Endodermal cell (in vitro differentiated cells): ENCODE measurements at regions not wholly inside any gene's neighbourhood (a gene's known extent, or its start where the extent isn't known, plus 50 kb on each side); places are given as distances from the start of the nearest gene placed in this dataset.
"Not testable (repeated sequence)": the region's sequence is repeated elsewhere in the genome, so short reads cannot be mapped to it uniquely, and the experiment has no call there.

Experiments used
- DNase-seq: peaks from one replicate; pipeline ENCODE4 v3.0.0-alpha.2; 2017
- H3K27ac ChIP-seq: 2 replicates; pipeline ENCODE4 v1.5.1; 2013; ENCODE audit warnings: mild to moderate bottlenecking, low read depth, low read length, moderate library complexity
- H3K27me3 ChIP-seq: 2 replicates; pipeline ENCODE4 v1.6.1; 2013; ENCODE audit warnings: mild to moderate bottlenecking, low read length, moderate library complexity; ENCODE audit not compliant: insufficient read depth, control insufficient read depth, poor library complexity, severe bottlenecking
- H3K36me3 ChIP-seq: 2 replicates; pipeline ENCODE4 v1.7.0; 2013; ENCODE audit warnings: mild to moderate bottlenecking, low read length, moderate library complexity; ENCODE audit not compliant: control insufficient read depth, insufficient read depth
- H3K4me1 ChIP-seq: one replicate; pipeline ENCODE4 v1.7.0; 2013; ENCODE audit warnings: low read length; ENCODE audit not compliant: control insufficient read depth, insufficient read depth
- H3K4me3 ChIP-seq: 2 replicates; pipeline ENCODE4 v1.5.1; 2013; ENCODE audit warnings: mild to moderate bottlenecking, low read length, moderate library complexity
- H3K9ac ChIP-seq: 2 replicates; pipeline ENCODE4 v1.6.1; 2013; ENCODE audit warnings: mild to moderate bottlenecking, low read length, moderate library complexity; ENCODE audit not compliant: poor library complexity, severe bottlenecking; ENCODE audit errors: extremely low read depth
- H3K9me3 ChIP-seq: 2 replicates; pipeline ENCODE4 v1.6.1; 2013; ENCODE audit warnings: mild to moderate bottlenecking, low read length, moderate library complexity; ENCODE audit not compliant: control insufficient read depth
- H3K27ac Mint-ChIP-seq: 2 replicates; pipeline ENCODE4 v1.8.0; 2020; ENCODE audit warnings: mixed read lengths
- H3K27me3 Mint-ChIP-seq: 2 replicates; pipeline ENCODE4 v1.8.0; 2021; ENCODE audit warnings: mild to moderate bottlenecking, mixed read lengths; ENCODE audit not compliant: insufficient read depth
- H3K36me3 Mint-ChIP-seq: 2 replicates; pipeline ENCODE4 v1.8.0; 2020; ENCODE audit warnings: low read depth, mixed read lengths
- H3K4me1 Mint-ChIP-seq: 2 replicates; pipeline ENCODE4 v1.8.0; 2020; ENCODE audit warnings: mixed read lengths
- H3K4me3 Mint-ChIP-seq: 2 replicates; pipeline ENCODE4 v1.8.0; 2020; ENCODE audit warnings: mild to moderate bottlenecking, moderate library complexity, mixed read lengths
- H3K9me3 Mint-ChIP-seq: 2 replicates; pipeline ENCODE4 v1.8.0; 2020; ENCODE audit warnings: mild to moderate bottlenecking, mixed read lengths
- WGBS, 2 experiments: methylation state at CpG; one replicate each; pipeline versions ENCODE4 v1.1.5 to v1.1.7; 2013; ENCODE audit warnings: missing lambda C conversion rate in 2 of 2, mixed read lengths in 1 of 2; ENCODE audit not compliant: insufficient coverage in 1 of 2, insufficient read length in 1 of 2; 5-methylcytosine and 5-hydroxymethylcytosine counted together
- TF ChIP-seq, protein P1 (sequence below): fragments of 200-600 bp; sonication (generic); conservative IDR thresholded peaks from 2 replicates; pipeline ENCODE4 v1.5.0; 2021; ENCODE audit warnings: antibody characterized with exemption, mild to moderate bottlenecking

DNA sequence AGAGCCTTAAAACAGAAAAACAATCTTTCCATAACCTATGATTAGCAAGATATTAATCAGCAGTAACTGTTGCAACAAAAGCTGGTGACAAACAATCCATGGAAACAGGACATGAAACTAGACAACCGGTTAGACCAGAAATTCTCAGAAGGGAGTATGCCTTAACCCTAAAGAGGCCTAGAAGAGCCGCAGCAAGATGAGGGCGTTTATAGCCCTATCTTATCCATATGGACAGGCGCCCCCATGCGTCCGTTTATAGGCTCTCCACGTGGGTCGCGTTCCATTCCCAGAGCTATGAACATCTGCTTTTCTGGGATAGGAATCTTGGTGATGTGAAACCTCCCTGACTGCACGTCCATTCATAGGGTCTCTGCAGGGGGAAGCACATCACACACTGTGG is 1662.7 kb upstream of the PABPC4L start:
- H3K36me3 ChIP-seq, H3K4me3 ChIP-seq, H3K4me3 Mint-ChIP-seq, H3K27me3 Mint-ChIP-seq, H3K9ac ChIP-seq, H3K27ac Mint-ChIP-seq, H3K36me3 Mint-ChIP-seq, H3K9me3 Mint-ChIP-seq, H3K27me3 ChIP-seq, H3K4me1 Mint-ChIP-seq, H3K9me3 ChIP-seq, H3K4me1 ChIP-seq, H3K27ac ChIP-seq: not testable (repeated sequence)
- TF ChIP-seq, protein P1, sequence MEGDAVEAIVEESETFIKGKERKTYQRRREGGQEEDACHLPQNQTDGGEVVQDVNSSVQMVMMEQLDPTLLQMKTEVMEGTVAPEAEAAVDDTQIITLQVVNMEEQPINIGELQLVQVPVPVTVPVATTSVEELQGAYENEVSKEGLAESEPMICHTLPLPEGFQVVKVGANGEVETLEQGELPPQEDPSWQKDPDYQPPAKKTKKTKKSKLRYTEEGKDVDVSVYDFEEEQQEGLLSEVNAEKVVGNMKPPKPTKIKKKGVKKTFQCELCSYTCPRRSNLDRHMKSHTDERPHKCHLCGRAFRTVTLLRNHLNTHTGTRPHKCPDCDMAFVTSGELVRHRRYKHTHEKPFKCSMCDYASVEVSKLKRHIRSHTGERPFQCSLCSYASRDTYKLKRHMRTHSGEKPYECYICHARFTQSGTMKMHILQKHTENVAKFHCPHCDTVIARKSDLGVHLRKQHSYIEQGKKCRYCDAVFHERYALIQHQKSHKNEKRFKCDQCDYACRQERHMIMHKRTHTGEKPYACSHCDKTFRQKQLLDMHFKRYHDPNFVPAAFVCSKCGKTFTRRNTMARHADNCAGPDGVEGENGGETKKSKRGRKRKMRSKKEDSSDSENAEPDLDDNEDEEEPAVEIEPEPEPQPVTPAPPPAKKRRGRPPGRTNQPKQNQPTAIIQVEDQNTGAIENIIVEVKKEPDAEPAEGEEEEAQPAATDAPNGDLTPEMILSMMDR = peak; percentile 80
- DNase-seq = peak; percentile 87
- WGBS, 2 experiments = 44 to 62% methylated on average over 5 to 10 of the region's 10 CpGs

DNA sequence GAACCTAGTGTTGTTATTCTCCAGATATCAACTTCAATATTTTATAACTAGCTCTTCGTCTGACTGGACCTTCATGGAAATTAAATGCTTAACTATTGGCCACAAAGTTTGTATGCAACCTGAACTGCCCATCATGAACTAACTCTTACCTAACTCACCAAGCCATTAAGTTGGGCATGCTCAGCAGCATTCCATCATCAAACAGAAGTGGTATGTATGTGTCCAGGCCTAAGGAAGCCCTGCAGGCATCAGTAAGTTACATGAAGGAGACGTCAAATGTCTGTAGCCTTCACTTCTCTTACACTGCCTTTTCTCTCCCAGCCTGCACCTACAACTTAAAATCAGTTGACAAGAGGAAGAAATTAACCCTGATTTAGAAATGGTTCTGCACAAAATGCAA is 1639.2 kb upstream of the PABPC4L start:
- H3K27ac ChIP-seq = no peak overlapping the region
- no peaks in the 10 kb centered on the region for H3K9me3 Mint-ChIP-seq
- peaks cover 18% of the 10 kb centered on the region for H3K27me3 Mint-ChIP-seq
- H3K4me3 Mint-ChIP-seq = no peak overlapping the region
- 93 to 100% methylated on average over 1 to 2 of the region's 2 CpGs for WGBS, 2 experiments
- H3K9ac ChIP-seq = no peak overlapping the region
- DNase-seq = no peak
- H3K9me3 ChIP-seq = no peaks in the 10 kb centered on the region
- no peak overlapping the region for H3K4me3 ChIP-seq
- peaks cover 4% of the 10 kb centered on the region for H3K4me1 ChIP-seq
- H3K27ac Mint-ChIP-seq = no peak overlapping the region
- H3K4me1 Mint-ChIP-seq = peaks cover 21% of the 10 kb centered on the region
- H3K27me3 ChIP-seq = peaks cover 47% of the 10 kb centered on the region
- no peaks in the 10 kb centered on the region for H3K36me3 Mint-ChIP-seq
- TF ChIP-seq, protein P1 = no peak
- no peaks in the 10 kb centered on the region for H3K36me3 ChIP-seq

DNA sequence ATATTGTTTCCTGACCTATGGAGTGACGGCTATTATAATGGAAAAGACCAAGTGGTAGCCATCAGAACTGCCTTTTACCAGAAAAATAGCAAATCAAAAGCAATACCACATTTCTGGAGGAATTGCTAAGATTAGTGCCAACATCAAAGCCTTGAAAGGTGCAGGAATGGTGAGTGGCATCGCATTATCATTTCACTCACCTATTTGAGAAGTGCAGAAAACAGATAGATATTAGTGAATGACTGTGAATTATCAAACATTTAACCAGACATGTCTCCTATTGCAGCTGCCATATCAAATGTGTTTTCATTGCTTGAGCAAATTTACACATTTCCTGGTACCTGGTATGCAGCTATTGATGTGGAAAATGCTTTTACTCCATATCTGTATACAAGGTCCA is 1638.1 kb upstream of the PABPC4L start:
- peaks cover 13% of the 10 kb centered on the region for H3K4me1 Mint-ChIP-seq
- WGBS, 2 experiments = 100% methylated on average over 2 of the region's 2 CpGs; no CpG with 5 or more reads in 1 of the 2 experiments
- no peak overlapping the region for H3K27ac Mint-ChIP-seq

More for the DNA sequence above, 1638.1 kb upstream of the PABPC4L start:
- Histone ChIP-seq H3K36me3 (no peaks in the 10 kb centered on the region), H3K4me3 (no peak overlapping the region), H3K4me1 (peaks cover 4% of the 10 kb centered on the region), H3K9me3 (no peaks in the 10 kb centered on the region), H3K27ac (no peak overlapping the region), H3K27me3 (peaks cover 47% of the 10 kb centered on the region), H3K9ac (no peak overlapping the region)
- no peak overlapping the region for H3K4me3 Mint-ChIP-seq
- H3K9me3 Mint-ChIP-seq = no peaks in the 10 kb centered on the region
- DNase-seq = no peak
- H3K27me3 Mint-ChIP-seq = peaks cover 18% of the 10 kb centered on the region
- H3K36me3 Mint-ChIP-seq = no peaks in the 10 kb centered on the region
- TF ChIP-seq, protein P1 = no peak
